ENCODE measurements at regions not wholly inside any gene's neighbourhood (a gene's known extent, or its start where the extent isn't known, plus 50 kb on each side); places are given as distances from the start of the nearest gene placed in this dataset.

- TF ChIP-seq EZH2 (IDR thresholded peaks at IDR 0.05; ENCODE audit: borderline replicate concordance, low read depth, low read length, poor library complexity, severe bottlenecking) (no peak), CTCF (conservative IDR thresholded peaks at IDR 0.05; ENCODE audit: low read depth, low read length) (no peak)
These were observed 439.7 kb downstream of the UTRN start for GRCh38 chr6:144724818-144725217.
